Uterus (tissue), 2 donors: ENCODE measurements at regions not wholly inside any gene's neighbourhood (a gene's known extent, or its start where the extent isn't known, plus 50 kb on each side); places are given as distances from the start of the nearest gene placed in this dataset.

Experiments
- POLR2A ChIP-seq, 2 donors: fragments of 450-650 bp; IDR thresholded peaks; one replicate each; pipeline ENCODE4 v1.6.1; 2016; ENCODE audit warnings: antibody characterized with exemption in 2 of 2, mild to moderate bottlenecking in 1 of 2, moderate library complexity in 1 of 2
- TF ChIP-seq, protein P1 (sequence below), 4 experiments: fragments of 200-600 bp in 2 of 4; fragments of 450-650 bp in 2 of 4; sonication (generic) in 2 of 4; IDR thresholded peaks; one replicate each; pipeline ENCODE4 v1.5.1; 2016 to 2019; ENCODE audit warnings: antibody characterized with exemption in 4 of 4, mild to moderate bottlenecking in 2 of 4, moderate library complexity in 1 of 4

DNA sequence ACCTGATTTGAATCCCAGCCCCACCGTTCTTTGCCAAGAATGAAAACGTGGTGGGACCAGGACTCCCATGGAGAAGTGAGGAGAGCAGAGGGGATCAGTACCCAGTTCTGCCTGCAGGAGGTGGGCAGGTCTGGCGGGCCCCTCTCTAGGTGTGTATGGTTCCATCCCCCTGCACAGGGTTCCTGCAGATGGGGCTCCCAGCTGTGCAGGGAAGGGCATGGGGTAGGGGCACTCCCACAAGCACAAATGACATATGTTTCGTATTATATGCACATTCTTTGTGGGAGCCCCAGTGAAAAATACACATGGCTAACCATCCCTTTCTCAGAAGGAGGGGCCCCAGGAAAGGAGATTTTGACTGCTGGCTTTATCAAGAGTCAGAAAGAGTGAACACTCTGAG, 144.6 kb downstream of the PLPP3 start:
- TF ChIP-seq, protein P1, sequence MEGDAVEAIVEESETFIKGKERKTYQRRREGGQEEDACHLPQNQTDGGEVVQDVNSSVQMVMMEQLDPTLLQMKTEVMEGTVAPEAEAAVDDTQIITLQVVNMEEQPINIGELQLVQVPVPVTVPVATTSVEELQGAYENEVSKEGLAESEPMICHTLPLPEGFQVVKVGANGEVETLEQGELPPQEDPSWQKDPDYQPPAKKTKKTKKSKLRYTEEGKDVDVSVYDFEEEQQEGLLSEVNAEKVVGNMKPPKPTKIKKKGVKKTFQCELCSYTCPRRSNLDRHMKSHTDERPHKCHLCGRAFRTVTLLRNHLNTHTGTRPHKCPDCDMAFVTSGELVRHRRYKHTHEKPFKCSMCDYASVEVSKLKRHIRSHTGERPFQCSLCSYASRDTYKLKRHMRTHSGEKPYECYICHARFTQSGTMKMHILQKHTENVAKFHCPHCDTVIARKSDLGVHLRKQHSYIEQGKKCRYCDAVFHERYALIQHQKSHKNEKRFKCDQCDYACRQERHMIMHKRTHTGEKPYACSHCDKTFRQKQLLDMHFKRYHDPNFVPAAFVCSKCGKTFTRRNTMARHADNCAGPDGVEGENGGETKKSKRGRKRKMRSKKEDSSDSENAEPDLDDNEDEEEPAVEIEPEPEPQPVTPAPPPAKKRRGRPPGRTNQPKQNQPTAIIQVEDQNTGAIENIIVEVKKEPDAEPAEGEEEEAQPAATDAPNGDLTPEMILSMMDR (IDR thresholded peaks at IDR 0.05): no peak
- no peak for TF ChIP-seq POLR2A (IDR thresholded peaks at IDR 0.05)
